ENCODE measurements at regions not wholly inside any gene's neighbourhood (a gene's known extent, or its start where the extent isn't known, plus 50 kb on each side); places are given as distances from the start of the nearest gene placed in this dataset.

- no peak for TF ChIP-seq TOX (CRISPR knock-in tag; IDR thresholded peaks at IDR 0.05; ENCODE audit: borderline replicate concordance)
- TF ChIP-seq GLIS3 (CRISPR knock-in tag; IDR thresholded peaks at IDR 0.05) = no peak
- no peak for TF ChIP-seq OSR1 (CRISPR knock-in tag; IDR thresholded peaks at IDR 0.05)
- TF ChIP-seq, protein P1, sequence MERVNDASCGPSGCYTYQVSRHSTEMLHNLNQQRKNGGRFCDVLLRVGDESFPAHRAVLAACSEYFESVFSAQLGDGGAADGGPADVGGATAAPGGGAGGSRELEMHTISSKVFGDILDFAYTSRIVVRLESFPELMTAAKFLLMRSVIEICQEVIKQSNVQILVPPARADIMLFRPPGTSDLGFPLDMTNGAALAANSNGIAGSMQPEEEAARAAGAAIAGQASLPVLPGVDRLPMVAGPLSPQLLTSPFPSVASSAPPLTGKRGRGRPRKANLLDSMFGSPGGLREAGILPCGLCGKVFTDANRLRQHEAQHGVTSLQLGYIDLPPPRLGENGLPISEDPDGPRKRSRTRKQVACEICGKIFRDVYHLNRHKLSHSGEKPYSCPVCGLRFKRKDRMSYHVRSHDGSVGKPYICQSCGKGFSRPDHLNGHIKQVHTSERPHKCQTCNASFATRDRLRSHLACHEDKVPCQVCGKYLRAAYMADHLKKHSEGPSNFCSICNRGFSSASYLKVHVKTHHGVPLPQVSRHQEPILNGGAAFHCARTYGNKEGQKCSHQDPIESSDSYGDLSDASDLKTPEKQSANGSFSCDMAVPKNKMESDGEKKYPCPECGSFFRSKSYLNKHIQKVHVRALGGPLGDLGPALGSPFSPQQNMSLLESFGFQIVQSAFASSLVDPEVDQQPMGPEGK (CRISPR knock-in tag; IDR thresholded peaks at IDR 0.05; ENCODE audit: borderline replicate concordance) = no peak
- no peak for TF ChIP-seq ISL1 (CRISPR knock-in tag; IDR thresholded peaks at IDR 0.05)
- TF ChIP-seq CREB5 (CRISPR knock-in tag; IDR thresholded peaks at IDR 0.05; ENCODE audit: low read depth) = no peak
- TF ChIP-seq BACH2 (CRISPR knock-in tag; IDR thresholded peaks at IDR 0.05; ENCODE audit: borderline replicate concordance) = no peak
- ATAC-seq = no peak
Measured at GRCh38 chr9:86756576-86757381, 190.5 kb downstream of the GAS1 start.

GRCh38 chr9:86755561-86755941 is 191.8 kb downstream of the GAS1 start:
- ATAC-seq = no peak
- no peak for TF ChIP-seq ZNF8 (CRISPR knock-in tag; IDR thresholded peaks at IDR 0.05)
- TF ChIP-seq ZFP3 (CRISPR knock-in tag; IDR thresholded peaks at IDR 0.05) = no peak
- no peak for TF ChIP-seq ZNF565 (CRISPR knock-in tag; conservative IDR thresholded peaks at IDR 0.05; ENCODE audit: low read depth)
- no peak for TF ChIP-seq TOX (CRISPR knock-in tag; IDR thresholded peaks at IDR 0.05; ENCODE audit: borderline replicate concordance)
- TF ChIP-seq GLIS3 (CRISPR knock-in tag; IDR thresholded peaks at IDR 0.05) = no peak
- TF ChIP-seq CSRNP3 (CRISPR knock-in tag; IDR thresholded peaks at IDR 0.05) = no peak
- TF ChIP-seq PPARA (CRISPR knock-in tag; IDR thresholded peaks at IDR 0.05; ENCODE audit: borderline replicate concordance) = no peak
- no peak for TF ChIP-seq SNAI2 (CRISPR knock-in tag; IDR thresholded peaks at IDR 0.05)
- TF ChIP-seq, protein P2, sequence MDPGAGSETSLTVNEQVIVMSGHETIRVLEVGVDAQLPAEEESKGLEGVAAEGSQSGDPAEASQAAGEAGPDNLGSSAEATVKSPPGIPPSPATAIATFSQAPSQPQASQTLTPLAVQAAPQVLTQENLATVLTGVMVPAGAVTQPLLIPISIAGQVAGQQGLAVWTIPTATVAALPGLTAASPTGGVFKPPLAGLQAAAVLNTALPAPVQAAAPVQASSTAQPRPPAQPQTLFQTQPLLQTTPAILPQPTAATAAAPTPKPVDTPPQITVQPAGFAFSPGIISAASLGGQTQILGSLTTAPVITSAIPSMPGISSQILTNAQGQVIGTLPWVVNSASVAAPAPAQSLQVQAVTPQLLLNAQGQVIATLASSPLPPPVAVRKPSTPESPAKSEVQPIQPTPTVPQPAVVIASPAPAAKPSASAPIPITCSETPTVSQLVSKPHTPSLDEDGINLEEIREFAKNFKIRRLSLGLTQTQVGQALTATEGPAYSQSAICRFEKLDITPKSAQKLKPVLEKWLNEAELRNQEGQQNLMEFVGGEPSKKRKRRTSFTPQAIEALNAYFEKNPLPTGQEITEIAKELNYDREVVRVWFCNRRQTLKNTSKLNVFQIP (CRISPR knock-in tag; IDR thresholded peaks at IDR 0.05; ENCODE audit: borderline replicate concordance, low read depth) = no peak
- TF ChIP-seq TSHZ2 (CRISPR knock-in tag; IDR thresholded peaks at IDR 0.05) = no peak
- TF ChIP-seq CREB5 (CRISPR knock-in tag; IDR thresholded peaks at IDR 0.05; ENCODE audit: low read depth) = no peak
- no peak for TF ChIP-seq ISL1 (CRISPR knock-in tag; IDR thresholded peaks at IDR 0.05)
- no peak for TF ChIP-seq ZFP30 (CRISPR knock-in tag; IDR thresholded peaks at IDR 0.05)
- TF ChIP-seq, protein P1 (CRISPR knock-in tag; IDR thresholded peaks at IDR 0.05; ENCODE audit: borderline replicate concordance) = no peak
- no peak for TF ChIP-seq TCF4 (CRISPR knock-in tag; IDR thresholded peaks at IDR 0.05; ENCODE audit: borderline replicate concordance)
- TF ChIP-seq ZC3H10 (CRISPR knock-in tag; IDR thresholded peaks at IDR 0.05) = no peak
- TF ChIP-seq ARNTL (CRISPR knock-in tag; IDR thresholded peaks at IDR 0.05; ENCODE audit: borderline replicate concordance, low read depth) = no peak
- TF ChIP-seq BACH2 (CRISPR knock-in tag; IDR thresholded peaks at IDR 0.05; ENCODE audit: borderline replicate concordance) = no peak
